Adrenal gland (tissue), 9 donors: ENCODE measurements at regions not wholly inside any gene's neighbourhood (a gene's known extent, or its start where the extent isn't known, plus 50 kb on each side); places are given as distances from the start of the nearest gene placed in this dataset.
A peak's percentile ranks its signal among the peaks of the same experiment; 100 is the strongest.

Experiments
- DNase-seq, 7 donors: peaks; one replicate each; pipeline ENCODE4 v3.0.0-alpha.2; 2019 to 2020
- H3K27ac ChIP-seq, 5 donors: fragments of 200-600 bp; sonication (generic) in 4 of 5; 1 replicate in 3 of 5; 2 replicates in 2 of 5; pipeline versions ENCODE4 v1.5.1 to v1.8.0; 2016 to 2020; ENCODE audit warnings: mild to moderate bottlenecking in 1 of 5
- H3K27me3 ChIP-seq: fragments of 200-600 bp; 2 replicates; pipeline ENCODE4 v1.8.0; 2021
- H3K36me3 ChIP-seq, 2 donors: fragments of 200-600 bp; replicated peaks in 1 of 2; 1 replicate in 1 of 2; 2 replicates in 1 of 2; pipeline versions ENCODE4 v1.5.1 to v1.8.0; 2018 to 2022
- H3K4me1 ChIP-seq, 2 donors: fragments of 200-600 bp; replicated peaks in 1 of 2; 1 replicate in 1 of 2; 2 replicates in 1 of 2; pipeline versions ENCODE4 v1.5.1 to v1.8.0; 2018 to 2021
- H3K4me3 ChIP-seq, 4 donors: fragments of 200-600 bp; sonication (generic) in 3 of 4; one replicate each; pipeline ENCODE4 v1.5.1; 2016 to 2018
- H3K9me3 ChIP-seq, 3 donors: fragments of 200-600 bp; sonication (generic) in 1 of 3; replicated peaks in 1 of 3; 1 replicate in 2 of 3; 2 replicates in 1 of 3; pipeline versions ENCODE4 v1.5.1 to v1.8.0; 2016 to 2021
- CTCF ChIP-seq, 6 experiments: fragments of 450-650 bp in 4 of 6; fragments of 200-600 bp in 2 of 6; sonication (generic) in 1 of 6; IDR thresholded peaks; 1 replicate in 5 of 6; 2 replicates in 1 of 6; pipeline versions ENCODE4 v1.5.1 to v1.8.0; 2016 to 2021; ENCODE audit warnings: antibody characterized with exemption in 6 of 6, mild to moderate bottlenecking in 2 of 6, moderate library complexity in 1 of 6
- POLR2A ChIP-seq, 2 donors: fragments of 450-650 bp; IDR thresholded peaks; one replicate each; pipeline ENCODE4 v1.6.1; 2017; ENCODE audit warnings: antibody characterized with exemption in 2 of 2, mild to moderate bottlenecking in 2 of 2, moderate library complexity in 1 of 2
- WGBS, 4 donors: extraction: QIAGEN DNeasy Blood & Tissue Kit in 2 of 4; methylation state at CpG; one replicate each; pipeline versions ENCODE4 v1.1.5 to v1.1.7; 2013 to 2017; 5-methylcytosine and 5-hydroxymethylcytosine counted together
- intact Hi-C, 2 donors: fragments of 100-400 bp; cut with DNase I; formaldehyde crosslinking; loops; one replicate each; pipeline versions ENCODE4 v1.14.1 to v1.15.0; 2022 to 2023
- donor health status: healthy with polysubstance abuse.
- donor health status: Bipolar disorder and iron deficiency.
- donor health status: DM: yes; HTN: yes; CAD: no.
- donor health status: DM: no; HTN: no; CAD: no.
- donor health status: DM: no; HTN: no; CAD: no.

GRCh38 chr1:230570724-230571360 is 71.4 kb upstream of the COG2 start:
- H3K4me3 ChIP-seq, result no peak overlapping the region
- H3K36me3 ChIP-seq, result no peaks in the 10 kb centered on the region
- H3K27ac ChIP-seq, result no peak overlapping the region
- DNase-seq, result no peak
- TF ChIP-seq CTCF (IDR thresholded peaks at IDR 0.05) (no peak), POLR2A (IDR thresholded peaks at IDR 0.05) (no peak)
- H3K27me3 ChIP-seq, result no peaks in the 10 kb centered on the region
- peaks cover 4 to 6% of the 10 kb centered on the region in 2 donors for H3K4me1 ChIP-seq
- intact Hi-C loops, result no loop called here
- 56 to 75% (median 64%) methylated on average over 4 of the region's 4 CpGs for WGBS, 4 donors
- H3K9me3 ChIP-seq, result no peaks in the 10 kb centered on the region

DNA sequence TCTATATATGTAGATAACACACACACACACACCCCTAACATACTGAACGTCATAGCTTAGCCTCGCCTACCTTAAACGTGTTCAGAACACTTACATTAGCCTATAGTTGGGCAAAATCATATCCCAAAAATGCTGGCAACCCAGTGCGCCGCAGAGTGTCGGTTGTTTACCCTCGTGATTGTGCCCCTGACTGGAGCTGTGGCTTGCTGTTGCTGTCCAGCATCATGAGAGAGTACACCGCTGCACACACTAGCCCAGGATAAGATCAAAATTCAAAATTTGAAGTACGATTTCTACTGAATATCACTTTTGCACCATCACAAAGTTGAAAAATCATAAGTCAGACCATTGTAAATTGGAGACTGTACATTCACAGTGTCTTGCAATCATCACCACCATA is 73.1 kb upstream of the COG2 start:
- TF ChIP-seq CTCF (IDR thresholded peaks at IDR 0.05) (no peak), POLR2A (IDR thresholded peaks at IDR 0.05) (no peak)
- intact Hi-C loops, result no loop called here
- DNase-seq, result no peak
- Histone ChIP-seq H3K27ac (no peak overlapping the region), H3K9me3 (no peaks in the 10 kb centered on the region), H3K4me1 (peaks cover 4 to 6% of the 10 kb centered on the region in 2 donors), H3K36me3 (no peaks in the 10 kb centered on the region), H3K4me3 (no peak overlapping the region), H3K27me3 (no peaks in the 10 kb centered on the region)
- WGBS, 4 donors, result 89 to 93% (median 92%) methylated on average over 9 of the region's 9 CpGs

DNA sequence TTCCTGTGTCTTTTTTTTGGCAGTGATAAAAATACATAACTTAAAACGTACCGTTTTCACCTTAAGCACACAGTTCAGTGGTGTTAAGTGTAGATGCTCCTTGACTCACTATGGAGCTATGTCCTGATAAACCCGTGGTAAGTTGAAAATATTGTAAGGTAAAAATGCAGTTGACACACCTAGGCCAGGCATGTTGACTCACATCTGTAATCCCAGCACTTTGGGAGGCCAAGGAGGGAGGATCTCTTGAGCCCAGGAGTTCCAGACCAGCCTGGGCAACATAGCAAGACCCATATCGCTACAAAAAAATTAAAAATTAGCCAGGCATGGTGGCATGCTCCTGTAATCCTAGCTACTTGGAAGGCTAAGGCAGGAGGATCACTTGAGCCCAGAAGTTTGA is 73.6 kb upstream of the COG2 start:
- no peak overlapping the region for H3K27ac ChIP-seq
- WGBS, 4 donors, result 61 to 90% (median 73%) methylated on average over 4 of the region's 4 CpGs
- no peak overlapping the region for H3K4me3 ChIP-seq
- intact Hi-C loops, result no loop called here
- no peaks in the 10 kb centered on the region for H3K9me3 ChIP-seq
- no peak for DNase-seq
- peaks cover 4 to 6% of the 10 kb centered on the region in 2 donors for H3K4me1 ChIP-seq
- no peaks in the 10 kb centered on the region for H3K27me3 ChIP-seq
- TF ChIP-seq POLR2A (IDR thresholded peaks at IDR 0.05), result no peak
- no peak for TF ChIP-seq CTCF (IDR thresholded peaks at IDR 0.05)
- no peaks in the 10 kb centered on the region for H3K36me3 ChIP-seq

DNA sequence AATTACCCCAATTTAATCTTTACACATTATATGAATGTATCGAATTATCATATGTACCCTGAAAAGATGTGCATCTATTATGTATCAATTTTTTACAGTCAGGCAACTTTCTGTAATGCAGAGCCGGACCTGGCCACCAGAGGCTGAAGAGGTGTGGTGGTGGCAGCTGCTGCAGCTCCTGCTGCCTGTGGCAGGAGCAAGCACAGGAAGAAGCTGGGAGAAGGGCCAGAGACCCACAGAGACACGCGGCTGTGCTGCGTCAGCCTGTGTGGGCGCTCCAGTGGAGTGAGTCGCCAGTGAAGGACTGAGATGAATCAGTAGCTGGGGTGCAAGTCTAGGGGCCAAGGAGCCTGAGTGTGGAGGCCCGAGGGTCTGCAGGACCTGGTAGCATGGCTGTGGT is 74.3 kb upstream of the COG2 start:
- no peak overlapping the region for H3K27ac ChIP-seq
- DNase-seq, result peak in 2 of 7 donors; percentile 18 to 52
- H3K4me1 ChIP-seq, result peaks cover 4% of the 10 kb centered on the region in 2 donors
- H3K27me3 ChIP-seq, result no peaks in the 10 kb centered on the region
- no peaks in the 10 kb centered on the region for H3K9me3 ChIP-seq
- H3K36me3 ChIP-seq, result no peaks in the 10 kb centered on the region
- no peak overlapping the region for H3K4me3 ChIP-seq
- 74 to 80% (median 77%) methylated on average over 8 of the region's 8 CpGs for WGBS, 4 donors
- intact Hi-C loops, result no loop called here
- peak in 2 of 6 experiments; percentile 6 to 13 for TF ChIP-seq CTCF (IDR thresholded peaks at IDR 0.05)
- no peak for TF ChIP-seq POLR2A (IDR thresholded peaks at IDR 0.05)
